Upper lobe of right lung (tissue), 1 donor: ENCODE measurements at regions not wholly inside any gene's neighbourhood (a gene's known extent, or its start where the extent isn't known, plus 50 kb on each side); places are given as distances from the start of the nearest gene placed in this dataset.
"Not testable (repeated sequence)": the region's sequence is repeated elsewhere in the genome, so short reads cannot be mapped to it uniquely, and the experiment has no call there.

Source experiments
- ATAC-seq: fragments of 200-7000 bp; cut with Tn5 transposase; one replicate; pipeline ENCODE4 v1.9.1; 2020; ENCODE audit warnings: mild to moderate bottlenecking, moderate library complexity
- DNase-seq: peaks from one replicate; pipeline ENCODE4 v3.0.0-alpha.2; 2020
- H3K27ac ChIP-seq: fragments of 200-600 bp; one replicate; pipeline ENCODE4 v1.8.0; 2022
- H3K27me3 ChIP-seq: fragments of 200-600 bp; one replicate; pipeline ENCODE4 v1.8.0; 2022; ENCODE audit warnings: mild to moderate bottlenecking
- H3K36me3 ChIP-seq: fragments of 200-600 bp; one replicate; pipeline ENCODE4 v1.8.0; 2022
- H3K4me1 ChIP-seq: fragments of 200-600 bp; one replicate; pipeline ENCODE4 v1.8.0; 2022
- H3K4me3 ChIP-seq: fragments of 200-600 bp; one replicate; pipeline ENCODE4 v1.8.0; 2022; ENCODE audit warnings: mild to moderate bottlenecking
- H3K9me3 ChIP-seq: fragments of 200-600 bp; one replicate; pipeline ENCODE4 v1.8.0; 2022
- CTCF ChIP-seq: fragments of 200-600 bp; IDR thresholded peaks from one replicate; pipeline ENCODE4 v1.8.0; 2022; ENCODE audit warnings: antibody characterized with exemption
- intact Hi-C: fragments of 100-400 bp; cut with DNase I; formaldehyde crosslinking; loops from one replicate; pipeline ENCODE4 v1.11.0; 2022
- donor health status: DM: no; HTN: yes; CAD: no; lungs with severe emphysema.

GRCh38 chr1:238927899-238928298 lies 458.5 kb upstream of the CHRM3 start:
- Histone ChIP-seq H3K27me3 (no peaks in the 10 kb centered on the region), H3K4me1 (no peaks in the 10 kb centered on the region), H3K36me3 (no peaks in the 10 kb centered on the region), H3K4me3 (no peak overlapping the region), H3K27ac (no peak overlapping the region), H3K9me3 (no peaks in the 10 kb centered on the region)
- ATAC-seq = no peak
- intact Hi-C loops = no loop called here
- TF ChIP-seq CTCF = no peak
- no peak for DNase-seq

- H3K4me3 ChIP-seq = no peak overlapping the region
- H3K9me3 ChIP-seq = no peaks in the 10 kb centered on the region
- no peak overlapping the region for H3K27ac ChIP-seq
- intact Hi-C loops = no loop called here
- no peaks in the 10 kb centered on the region for H3K36me3 ChIP-seq
- no peaks in the 10 kb centered on the region for H3K27me3 ChIP-seq
- DNase-seq = no peak
- no peak for ATAC-seq
- H3K4me1 ChIP-seq = no peaks in the 10 kb centered on the region
- TF ChIP-seq CTCF = no peak
Measured at GRCh38 chr1:238916828-238917227, 469.5 kb upstream of the CHRM3 start.

GRCh38 chr1:238914346-238914745 lies 472.0 kb upstream of the CHRM3 start:
- no peak overlapping the region for H3K27ac ChIP-seq
- DNase-seq (no peak), ATAC-seq (no peak)
- H3K36me3 ChIP-seq = no peaks in the 10 kb centered on the region
- TF ChIP-seq CTCF = no peak
- no peaks in the 10 kb centered on the region for H3K9me3 ChIP-seq
- no peaks in the 10 kb centered on the region for H3K4me1 ChIP-seq
- intact Hi-C loops = no loop called here
- no peak overlapping the region for H3K4me3 ChIP-seq
- no peaks in the 10 kb centered on the region for H3K27me3 ChIP-seq

GRCh38 chr1:238913210-238913609 lies 473.2 kb upstream of the CHRM3 start:
- no peaks in the 10 kb centered on the region for H3K36me3 ChIP-seq
- H3K27me3 ChIP-seq = no peaks in the 10 kb centered on the region
- no peak for ATAC-seq
- DNase-seq = no peak
- intact Hi-C loops = no loop called here
- H3K27ac ChIP-seq = no peak overlapping the region
- no peak for TF ChIP-seq CTCF
- H3K4me3 ChIP-seq = no peak overlapping the region
- no peaks in the 10 kb centered on the region for H3K9me3 ChIP-seq
- no peaks in the 10 kb centered on the region for H3K4me1 ChIP-seq

- no peak for TF ChIP-seq CTCF
- H3K27ac ChIP-seq = no peak overlapping the region
- intact Hi-C loops = no loop called here
- no peaks in the 10 kb centered on the region for H3K36me3 ChIP-seq
- no peaks in the 10 kb centered on the region for H3K9me3 ChIP-seq
- ATAC-seq (no peak), DNase-seq (no peak)
- H3K27me3 ChIP-seq = no peaks in the 10 kb centered on the region
- no peaks in the 10 kb centered on the region for H3K4me1 ChIP-seq
- H3K4me3 ChIP-seq = no peak overlapping the region
Measured at GRCh38 chr1:238912148-238912547, 474.2 kb upstream of the CHRM3 start.

GRCh38 chr1:238902752-238903151 lies 483.6 kb upstream of the CHRM3 start:
- H3K36me3 ChIP-seq, H3K9me3 ChIP-seq, H3K27me3 ChIP-seq, ATAC-seq, DNase-seq, intact Hi-C loops, H3K4me3 ChIP-seq, H3K27ac ChIP-seq, H3K4me1 ChIP-seq: not testable (repeated sequence)
